HG03039 (cell line): ENCODE measurements at regions not wholly inside any gene's neighbourhood (a gene's known extent, or its start where the extent isn't known, plus 50 kb on each side); places are given as distances from the start of the nearest gene placed in this dataset.

Source experiments
- ATAC-seq: cut with Tn5 transposase; IDR thresholded peaks from one replicate; pipeline ENCODE4 v1.9.1; 2021; ENCODE audit warnings: mild to moderate bottlenecking, moderate library complexity; ENCODE audit not compliant: unreplicated experiment

- ATAC-seq, result no peak
Measured at GRCh38 chr5:5066276-5067186, 73.6 kb upstream of the ADAMTS16 start.

GRCh38 chr5:5069851-5070250 lies 70.3 kb upstream of the ADAMTS16 start:
- no peak for ATAC-seq

- no peak for ATAC-seq
Measured at GRCh38 chr5:5071554-5071953, 68.6 kb upstream of the ADAMTS16 start.

- no peak for ATAC-seq
Measured at GRCh38 chr5:5077236-5077635, 62.9 kb upstream of the ADAMTS16 start.

- no peak for ATAC-seq
Measured at GRCh38 chr5:5078009-5078897, 61.9 kb upstream of the ADAMTS16 start.

- no peak for ATAC-seq
Measured at GRCh38 chr5:5079876-5080275, 60.3 kb upstream of the ADAMTS16 start.

- ATAC-seq, result no peak
Measured at GRCh38 chr5:5080790-5081189, 59.3 kb upstream of the ADAMTS16 start.

GRCh38 chr5:5085381-5085780 lies 54.7 kb upstream of the ADAMTS16 start:
- ATAC-seq, result no peak

GRCh38 chr5:5089895-5090649 lies 50.1 kb upstream of the ADAMTS16 start:
- no peak for ATAC-seq
